GM21576 (cell line): ENCODE measurements at regions not wholly inside any gene's neighbourhood (a gene's known extent, or its start where the extent isn't known, plus 50 kb on each side); places are given as distances from the start of the nearest gene placed in this dataset.
"Not testable (repeated sequence)": the region's sequence is repeated elsewhere in the genome, so short reads cannot be mapped to it uniquely, and the experiment has no call there.

Experiments used
- ATAC-seq: cut with Tn5 transposase; IDR thresholded peaks from one replicate; pipeline ENCODE4 v1.9.1; 2021; ENCODE audit warnings: mild to moderate bottlenecking, moderate library complexity; ENCODE audit not compliant: unreplicated experiment

GRCh38 chr13:80180740-80181355 is 160.1 kb downstream of the SPRY2 start:
- no peak for ATAC-seq

DNA sequence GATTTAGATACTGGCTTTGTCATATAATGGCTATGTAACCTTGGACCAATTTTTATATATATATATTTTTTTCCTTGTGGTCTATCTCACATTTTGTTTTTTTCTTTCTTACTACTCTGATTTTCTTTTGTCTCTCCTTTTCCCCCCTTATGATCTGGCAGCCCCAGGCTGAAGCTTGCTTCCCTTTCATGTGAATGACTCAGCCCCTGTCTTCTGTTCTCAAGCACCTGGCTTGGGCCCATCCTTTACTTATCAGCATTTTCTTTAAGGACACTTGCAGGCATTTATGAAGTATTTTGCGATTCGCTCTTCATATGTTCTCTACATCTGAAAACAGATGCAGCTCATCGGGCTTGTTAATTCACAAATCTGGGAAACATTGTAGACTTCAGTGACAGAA is 163.6 kb downstream of the SPRY2 start:
- no peak for ATAC-seq

DNA sequence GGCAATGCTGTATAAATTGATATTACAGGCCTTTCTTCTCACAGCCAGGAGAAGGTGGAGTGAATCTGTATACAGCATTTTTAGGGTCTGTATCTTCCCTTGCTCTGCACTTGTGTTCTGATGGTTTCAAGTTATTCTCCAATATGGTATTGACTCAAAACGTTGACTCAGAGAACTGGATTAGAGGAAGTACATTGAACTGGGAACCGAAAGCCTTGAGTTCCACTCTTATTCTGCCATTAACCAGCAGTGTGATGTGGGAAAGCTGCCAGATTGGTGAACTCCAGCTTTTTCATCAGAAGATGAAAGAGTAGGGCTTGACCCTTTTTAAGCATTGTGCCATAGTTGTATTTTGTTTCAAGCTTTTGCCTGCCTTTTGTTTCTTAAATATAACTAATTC is 167.7 kb downstream of the SPRY2 start:
- no peak for ATAC-seq

- ATAC-seq, result no peak
Measured at GRCh38 chr13:80171096-80171495, 169.8 kb downstream of the SPRY2 start.

- no peak for ATAC-seq
Measured at GRCh38 chr13:80168089-80168850, 172.7 kb downstream of the SPRY2 start.

GRCh38 chr13:80166352-80166751 is 174.6 kb downstream of the SPRY2 start:
- no peak for ATAC-seq

- no peak for ATAC-seq
Measured at GRCh38 chr13:80164462-80164861, 176.5 kb downstream of the SPRY2 start.

- no peak for ATAC-seq
Measured at GRCh38 chr13:80161896-80162295, 179.0 kb downstream of the SPRY2 start.

DNA sequence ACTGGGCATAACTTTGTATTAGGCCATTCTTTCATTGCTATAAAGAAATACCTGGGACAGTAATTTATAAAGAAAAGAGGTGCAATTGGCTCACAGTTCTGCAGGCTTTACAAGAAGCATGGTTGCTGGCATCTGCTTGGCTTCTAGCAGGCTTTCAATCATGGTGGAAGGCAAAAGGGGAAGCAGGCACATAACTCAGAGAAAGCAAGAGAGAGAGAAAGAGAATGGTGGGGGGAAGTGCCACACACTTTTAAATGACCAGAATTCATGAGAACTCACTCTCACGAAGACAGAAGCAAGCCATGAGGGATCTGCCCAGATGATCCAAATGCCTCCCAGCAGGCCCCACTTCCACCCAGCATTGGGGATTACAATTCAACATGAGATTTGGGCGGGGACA is 179.7 kb downstream of the SPRY2 start:
- ATAC-seq, result no peak

DNA sequence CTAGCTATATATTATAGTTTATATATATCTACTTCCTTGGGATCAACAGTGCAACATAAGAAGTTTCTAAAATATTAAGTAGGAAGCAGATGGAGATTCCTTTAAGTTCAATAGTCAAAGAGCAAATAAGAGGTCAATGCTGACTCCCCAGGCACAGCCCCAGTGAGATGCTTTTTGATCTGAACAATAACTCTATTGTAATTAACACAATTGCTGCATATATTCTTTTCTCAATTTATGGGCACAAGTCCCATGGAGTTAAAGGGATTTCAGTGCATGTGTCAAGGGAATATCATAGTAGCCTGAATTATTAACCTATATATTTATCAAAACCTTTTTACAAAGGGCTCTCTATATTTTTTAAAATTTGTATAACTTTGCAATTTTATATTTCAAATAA is 180.8 kb downstream of the SPRY2 start:
- ATAC-seq, result no peak

DNA sequence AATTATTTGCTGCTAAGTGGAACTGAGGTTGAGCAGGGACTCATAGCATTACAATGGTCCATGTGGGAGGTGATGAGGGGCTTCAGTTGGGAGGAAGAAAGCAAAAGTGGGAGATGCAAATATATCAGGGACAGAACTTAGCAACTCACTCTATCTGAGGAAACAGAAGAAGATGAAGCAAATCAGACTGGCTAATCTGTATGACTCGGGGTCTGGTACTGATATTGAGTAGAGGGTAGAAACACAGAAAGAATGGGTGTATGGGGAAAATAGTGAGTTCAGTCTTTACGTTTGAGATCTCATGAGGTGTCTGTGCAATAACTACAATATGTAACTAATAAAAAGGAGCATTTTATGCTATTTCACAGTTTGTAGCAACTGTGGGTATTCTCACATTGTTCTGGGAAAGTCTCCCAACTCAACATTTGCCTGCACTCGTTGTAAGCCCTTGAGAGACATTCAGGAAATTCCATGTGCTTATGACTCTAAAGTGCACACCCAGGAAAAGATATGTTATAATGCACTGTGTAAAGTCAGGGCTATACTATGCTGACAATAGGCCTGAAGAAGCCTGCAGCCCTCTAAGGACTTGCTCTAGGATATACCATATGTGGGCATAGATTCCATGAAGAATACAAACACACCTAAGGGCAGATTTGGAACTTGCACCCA is 183.5 kb downstream of the SPRY2 start:
- ATAC-seq, result no peak

DNA sequence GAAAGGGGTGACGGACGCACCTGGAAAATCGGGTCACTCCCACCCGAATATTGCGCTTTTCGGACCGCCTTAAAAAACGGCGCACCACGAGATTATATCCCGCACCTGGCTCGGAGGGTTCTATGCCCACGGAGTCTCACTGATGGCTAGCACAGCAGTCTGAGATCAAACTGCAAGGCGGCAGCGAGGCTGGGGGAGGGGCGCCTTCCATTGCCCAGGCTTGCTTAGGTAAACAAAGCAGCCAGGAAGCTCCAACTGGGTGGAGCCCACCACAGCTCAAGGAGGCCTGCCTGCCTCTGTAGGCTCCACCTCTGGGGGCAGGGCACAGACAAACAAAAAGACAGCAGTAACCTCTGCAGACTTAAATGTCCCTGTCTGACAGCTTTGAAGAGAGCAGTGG is 188.8 kb downstream of the SPRY2 start:
- not testable (repeated sequence) for ATAC-seq

DNA sequence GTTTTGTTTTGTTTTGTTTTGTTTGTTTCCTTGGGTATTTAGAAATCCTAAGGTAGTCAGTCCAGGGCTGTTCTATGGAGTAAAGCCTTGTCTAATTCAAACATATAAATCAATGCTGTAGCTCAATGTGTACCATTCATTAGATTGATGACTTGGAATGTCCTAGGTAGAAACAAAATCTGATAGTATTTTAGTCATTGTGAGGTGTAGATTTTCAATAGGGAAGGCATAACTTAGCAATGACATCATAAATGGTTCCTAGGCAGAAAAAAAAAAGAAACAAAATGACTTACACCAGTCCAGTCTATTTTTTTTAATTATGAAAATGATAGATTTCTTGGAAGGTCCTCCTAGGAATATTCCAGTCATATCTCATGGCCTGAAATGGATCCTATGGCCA is 189.9 kb downstream of the SPRY2 start:
- no peak for ATAC-seq

DNA sequence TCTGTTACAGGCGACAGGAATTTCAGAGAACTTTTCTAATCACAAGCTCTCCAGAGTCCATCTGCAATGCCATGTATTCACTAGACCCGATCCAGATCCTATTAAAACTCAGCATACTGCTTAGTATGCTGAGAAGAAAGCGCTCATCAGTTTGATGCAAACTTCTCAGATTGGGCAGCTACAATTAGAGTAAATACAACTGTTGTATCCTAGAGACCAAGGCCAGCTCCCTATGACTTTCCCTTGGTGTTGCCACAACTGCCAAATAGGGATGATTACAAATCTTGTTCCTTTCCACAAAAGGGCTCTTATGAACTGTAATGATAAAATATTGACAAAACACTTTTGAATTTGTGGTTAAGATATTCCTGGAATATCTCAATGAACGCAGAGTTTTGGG is 191.2 kb downstream of the SPRY2 start:
- ATAC-seq, result no peak

- ATAC-seq, result no peak
Measured at GRCh38 chr13:80145171-80145690, 195.7 kb downstream of the SPRY2 start.

- ATAC-seq, result no peak
Measured at GRCh38 chr13:80144493-80144892, 196.4 kb downstream of the SPRY2 start.

GRCh38 chr13:80141123-80141849 is 199.6 kb downstream of the SPRY2 start:
- no peak for ATAC-seq

- ATAC-seq, result no peak
Measured at GRCh38 chr13:80140685-80141084, 200.2 kb downstream of the SPRY2 start.

- ATAC-seq, result no peak
Measured at GRCh38 chr13:80139196-80139595, 201.7 kb downstream of the SPRY2 start.

DNA sequence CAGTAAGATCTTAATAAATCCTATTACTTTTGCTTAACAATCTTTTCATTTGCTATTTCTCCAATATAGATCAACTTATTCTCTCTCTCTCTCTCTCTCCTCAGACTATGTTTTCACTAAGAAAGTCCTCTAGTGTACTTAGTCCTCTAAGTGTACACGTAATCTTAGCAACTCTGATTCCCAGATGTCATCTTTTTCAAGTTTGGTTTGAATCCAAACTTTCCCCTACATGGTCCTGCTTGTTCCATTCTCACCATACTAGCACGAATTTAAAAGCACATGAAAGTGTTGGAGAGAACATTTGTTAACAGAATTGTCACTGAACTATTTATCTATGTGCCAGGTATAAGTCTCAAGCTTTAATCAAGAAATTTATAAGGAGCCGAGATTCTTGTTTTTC is 202.9 kb downstream of the SPRY2 start:
- no peak for ATAC-seq

DNA sequence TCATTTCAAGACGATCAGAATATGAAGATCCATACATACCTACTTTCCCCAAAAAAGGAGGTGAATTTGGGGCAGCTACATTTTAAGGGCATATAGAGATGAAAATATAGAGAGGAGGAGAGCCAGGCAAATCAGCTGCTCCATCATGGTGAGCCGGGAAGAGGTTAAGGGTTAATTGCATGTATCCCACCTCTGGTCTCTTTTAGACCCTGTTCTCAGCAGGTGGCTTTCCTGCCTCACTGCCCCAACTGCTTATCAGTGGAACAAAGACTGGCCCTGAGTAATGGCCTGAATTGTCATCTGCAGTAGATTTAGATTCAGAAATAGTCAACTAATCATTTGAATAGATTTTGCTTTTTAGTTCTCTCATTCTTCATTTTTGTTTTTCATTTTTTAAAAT is 206.6 kb downstream of the SPRY2 start:
- no peak for ATAC-seq
